ENCODE measurements at regions not wholly inside any gene's neighbourhood (a gene's known extent, or its start where the extent isn't known, plus 50 kb on each side); places are given as distances from the start of the nearest gene placed in this dataset.

DNA sequence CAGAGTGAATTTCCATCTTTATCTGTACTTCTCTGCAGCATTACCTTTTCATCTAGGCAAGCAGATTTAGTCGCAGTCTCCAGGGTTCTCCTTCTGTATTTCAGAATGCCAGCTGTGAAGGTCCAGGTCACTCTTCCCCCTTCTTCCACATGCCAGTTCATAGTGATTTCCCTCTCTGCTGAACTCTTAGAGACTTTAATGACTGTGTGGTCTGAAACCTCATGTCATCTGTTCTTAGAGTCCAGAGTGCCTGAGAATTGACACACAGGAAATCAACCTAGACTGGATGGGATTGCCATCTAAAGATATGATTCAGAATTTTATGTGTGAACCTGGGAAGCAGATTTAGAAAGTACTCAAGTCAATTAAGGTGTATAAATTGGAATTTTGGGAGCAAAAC lies 248.1 kb downstream of the TPBG start:
- Mint-ChIP-seq H3K27ac (ENCODE audit: low read depth, unreplicated experiment) (no peak overlapping the region), H3K9me3 (ENCODE audit: unreplicated experiment) (no peaks in the 10 kb centered on the region), H3K36me3 (ENCODE audit: insufficient read depth, unreplicated experiment) (no peaks in the 10 kb centered on the region), H3K4me3 (ENCODE audit: unreplicated experiment) (no peak overlapping the region), H3K27me3 (ENCODE audit: insufficient read depth, unreplicated experiment) (no peaks in the 10 kb centered on the region), H3K4me1 (ENCODE audit: insufficient read depth, unreplicated experiment) (no peaks in the 10 kb centered on the region)
- TF ChIP-seq, protein P1, sequence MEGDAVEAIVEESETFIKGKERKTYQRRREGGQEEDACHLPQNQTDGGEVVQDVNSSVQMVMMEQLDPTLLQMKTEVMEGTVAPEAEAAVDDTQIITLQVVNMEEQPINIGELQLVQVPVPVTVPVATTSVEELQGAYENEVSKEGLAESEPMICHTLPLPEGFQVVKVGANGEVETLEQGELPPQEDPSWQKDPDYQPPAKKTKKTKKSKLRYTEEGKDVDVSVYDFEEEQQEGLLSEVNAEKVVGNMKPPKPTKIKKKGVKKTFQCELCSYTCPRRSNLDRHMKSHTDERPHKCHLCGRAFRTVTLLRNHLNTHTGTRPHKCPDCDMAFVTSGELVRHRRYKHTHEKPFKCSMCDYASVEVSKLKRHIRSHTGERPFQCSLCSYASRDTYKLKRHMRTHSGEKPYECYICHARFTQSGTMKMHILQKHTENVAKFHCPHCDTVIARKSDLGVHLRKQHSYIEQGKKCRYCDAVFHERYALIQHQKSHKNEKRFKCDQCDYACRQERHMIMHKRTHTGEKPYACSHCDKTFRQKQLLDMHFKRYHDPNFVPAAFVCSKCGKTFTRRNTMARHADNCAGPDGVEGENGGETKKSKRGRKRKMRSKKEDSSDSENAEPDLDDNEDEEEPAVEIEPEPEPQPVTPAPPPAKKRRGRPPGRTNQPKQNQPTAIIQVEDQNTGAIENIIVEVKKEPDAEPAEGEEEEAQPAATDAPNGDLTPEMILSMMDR (IDR thresholded peaks at IDR 0.05; ENCODE audit: unreplicated experiment), result no peak
- BruUV-seq (replicated peaks), result no TSS peak
- ChIA-PET CTCF (interaction anchor here (0.5 to 1.2 kb wide), 2 partner anchors 249 to 445 kb away, joined by 3 read pairs; no protein-coding TSS in a partner anchor), POLR2A (no interaction called here)
- no peak for DNase-seq (ENCODE audit: unreplicated experiment)
- intact Hi-C loops (cut with micrococcal nuclease), result no loop called here

- ChIA-PET CTCF (no interaction called here), POLR2A (no interaction called here)
- Mint-ChIP-seq H3K27me3 (ENCODE audit: insufficient read depth, unreplicated experiment) (no peaks in the 10 kb centered on the region), H3K27ac (ENCODE audit: low read depth, unreplicated experiment) (no peak overlapping the region), H3K4me1 (ENCODE audit: insufficient read depth, unreplicated experiment) (no peaks in the 10 kb centered on the region), H3K9me3 (ENCODE audit: unreplicated experiment) (no peaks in the 10 kb centered on the region), H3K36me3 (ENCODE audit: insufficient read depth, unreplicated experiment) (no peaks in the 10 kb centered on the region), H3K4me3 (ENCODE audit: unreplicated experiment) (no peak overlapping the region)
- BruUV-seq (replicated peaks), result no TSS peak
- DNase-seq (ENCODE audit: unreplicated experiment), result no peak
- TF ChIP-seq, protein P1 (IDR thresholded peaks at IDR 0.05; ENCODE audit: unreplicated experiment), result no peak
- intact Hi-C loops (cut with micrococcal nuclease), result no loop called here
Observed at GRCh38 chr6:82612475-82613039, 248.9 kb downstream of the TPBG start.

- no peaks in the 10 kb centered on the region for H3K9me3 Mint-ChIP-seq (ENCODE audit: unreplicated experiment)
- no peak for DNase-seq (ENCODE audit: unreplicated experiment)
- no peaks in the 10 kb centered on the region for H3K27me3 Mint-ChIP-seq (ENCODE audit: insufficient read depth, unreplicated experiment)
- ChIA-PET CTCF (interaction anchor here (0.6 to 2.2 kb wide), 5 partner anchors 252 to 360 kb away, joined by 3 to 14 read pairs (median 3); no protein-coding TSS in a partner anchor), POLR2A (interaction anchor here (0.6 kb wide), 1 partner anchor 67 kb away, joined by 3 read pairs; no protein-coding TSS in a partner anchor)
- no peaks in the 10 kb centered on the region for H3K36me3 Mint-ChIP-seq (ENCODE audit: insufficient read depth, unreplicated experiment)
- H3K4me3 Mint-ChIP-seq (ENCODE audit: unreplicated experiment), result no peak overlapping the region
- intact Hi-C loops (cut with micrococcal nuclease), result no loop called here
- TF ChIP-seq, protein P1 (IDR thresholded peaks at IDR 0.05; ENCODE audit: unreplicated experiment), result no peak
- no TSS peak for BruUV-seq (replicated peaks)
- H3K27ac Mint-ChIP-seq (ENCODE audit: low read depth, unreplicated experiment), result no peak overlapping the region
- no peaks in the 10 kb centered on the region for H3K4me1 Mint-ChIP-seq (ENCODE audit: insufficient read depth, unreplicated experiment)
Observed at GRCh38 chr6:82614518-82614917, 250.9 kb downstream of the TPBG start.

- TF ChIP-seq, protein P1 (IDR thresholded peaks at IDR 0.05; ENCODE audit: unreplicated experiment), result no peak
- Mint-ChIP-seq H3K4me1 (ENCODE audit: insufficient read depth, unreplicated experiment) (no peaks in the 10 kb centered on the region), H3K4me3 (ENCODE audit: unreplicated experiment) (no peak overlapping the region), H3K9me3 (ENCODE audit: unreplicated experiment) (no peaks in the 10 kb centered on the region), H3K36me3 (ENCODE audit: insufficient read depth, unreplicated experiment) (no peaks in the 10 kb centered on the region), H3K27me3 (ENCODE audit: insufficient read depth, unreplicated experiment) (no peaks in the 10 kb centered on the region), H3K27ac (ENCODE audit: low read depth, unreplicated experiment) (no peak overlapping the region)
- no TSS peak for BruUV-seq (replicated peaks)
- DNase-seq (ENCODE audit: unreplicated experiment), result peak; percentile 6
- intact Hi-C loops (cut with micrococcal nuclease), result loop anchor here (1.0 kb wide), 2 partner anchors 345 to 439 kb away; no protein-coding TSS in a partner anchor
- ChIA-PET CTCF (interaction anchor here (0.6 to 2.5 kb wide), 28 partner anchors 13 to 452 kb away, joined by 3 to 37 read pairs (median 3); no protein-coding TSS in a partner anchor), POLR2A (no interaction called here)
Observed at GRCh38 chr6:82616386-82617028, 252.9 kb downstream of the TPBG start.
